ENCODE measurements at regions not wholly inside any gene's neighbourhood (a gene's known extent, or its start where the extent isn't known, plus 50 kb on each side); places are given as distances from the start of the nearest gene placed in this dataset.
A peak's percentile ranks its signal among the peaks of the same experiment; 100 is the strongest.

GRCh38 chrX:69388526-69388925 lies 115.6 kb upstream of the NALF2 start:
- RAD21 ChIA-PET (ENCODE audit: low non-redundant PET in 1 of 2, low total read pairs in 2 of 2, uncharacterized antibody in 2 of 2, unreplicated experiment in 2 of 2), result no interaction called here
- no TSS peak for BruUV-seq (replicated peaks)

GRCh38 chrX:69387567-69388487 lies 116.3 kb upstream of the NALF2 start:
- Histone ChIP-seq H3K4me3 (replicated peaks in 1 of 2; ENCODE audit: low read depth in 1 of 2, low read length in 2 of 2) (no peak overlapping the region), H3K4me2 (ENCODE audit: low read length) (no peak overlapping the region), H3K79me2 (ENCODE audit: insufficient read depth, low read length) (no peaks in the 10 kb centered on the region), H4K20me1 (ENCODE audit: insufficient read depth) (no peaks in the 10 kb centered on the region), H3K9ac (ENCODE audit: low read length) (no peak overlapping the region), H2AFZ (ENCODE audit: low read depth, low read length, poor library complexity, severe bottlenecking) (no peak overlapping the region), H3K27me3 (ENCODE audit: insufficient read depth, low read length) (0 out of 2 replicates have a peak, but pooled peaks cover 4% of the 10 kb centered on the region), H3K36me3 (ENCODE audit: control insufficient read depth in 1 of 2, insufficient read depth in 2 of 2, low read length in 2 of 2) (no peaks in the 10 kb centered on the region), H3K27ac (ENCODE audit: low read depth, low read length) (no peak overlapping the region), H3K9me3 (ENCODE audit: control insufficient read depth in 1 of 2, insufficient read depth in 1 of 2, low read depth in 1 of 2, low read length in 2 of 2) (no peaks in the 10 kb centered on the region), H3K4me1 (ENCODE audit: control insufficient read depth in 1 of 2, insufficient read depth in 2 of 2, low read length in 2 of 2) (peaks cover 0 to 3% of the 10 kb centered on the region in 2 experiments; a peak in 1 of 4 replicates), H3K9me2 (ENCODE audit: insufficient read depth) (no peaks in the 10 kb centered on the region)
- ChIA-PET POLR2A (interaction anchor here (2.5 kb wide), 1 partner anchor 560 kb away, joined by 21 read pairs; the partner anchor contains the start of gene EFNB1), CTCF (interaction anchor here (0.6 to 2.5 kb wide), 14 partner anchors 8 to 710 kb away, joined by 3 to 26 read pairs (median 4); partner anchors contain the start of gene EFNB1), RAD21 (ENCODE audit: low non-redundant PET in 1 of 2, low total read pairs in 2 of 2, uncharacterized antibody in 2 of 2, unreplicated experiment in 2 of 2) (interaction anchor here in 1 of 2 experiments (0.7 to 1.3 kb wide), 2 partner anchors 560 to 566 kb away, joined by 3 to 6 read pairs; no protein-coding TSS in a partner anchor)
- TF ChIP-seq RAD21 (IDR thresholded peaks at IDR 0.05; ENCODE audit: low read depth) (peak; percentile 85), YY1 (IDR thresholded peaks at IDR 0.05; ENCODE audit: extremely low read depth, insufficient replicate concordance, low read depth, low read length) (peak; percentile 12), CTCF (IDR thresholded peaks at IDR 0.05 in 2 of 3, conservative IDR thresholded peaks at IDR 0.05 in 1 of 3; ENCODE audit: borderline replicate concordance in 1 of 3, insufficient read depth in 1 of 3, low read depth in 2 of 3, low read length in 2 of 3) (peak; percentile 62 to 76 (median 71)), CEBPB (IDR thresholded peaks at IDR 0.05; ENCODE audit: low read depth) (no peak), CBX3 (IDR thresholded peaks at IDR 0.05; ENCODE audit: low read depth) (no peak)
- DNase-seq (ENCODE audit: low read depth, low spot score), result peak; percentile 31
- intact Hi-C loops (cut with micrococcal nuclease), result loop anchor here (1.0 to 5.0 kb wide), 4 partner anchors 166 to 655 kb away; no protein-coding TSS in a partner anchor
- ATAC-seq, result peak; percentile 98
- no TSS peak for BruUV-seq (replicated peaks)

More at GRCh38 chrX:69388526-69388925, 115.6 kb upstream of the NALF2 start:
- TF ChIP-seq SIN3A (IDR thresholded peaks at IDR 0.05; ENCODE audit: low read depth) (no peak), CBX3 (IDR thresholded peaks at IDR 0.05; ENCODE audit: low read depth) (no peak), ZFX (IDR thresholded peaks at IDR 0.05) (no peak), CEBPB (IDR thresholded peaks at IDR 0.05; ENCODE audit: low read depth) (no peak), FOSL1 (IDR thresholded peaks at IDR 0.05; ENCODE audit: low read depth) (no peak), SRF (IDR thresholded peaks at IDR 0.05; ENCODE audit: low read depth) (no peak), SP1 (IDR thresholded peaks at IDR 0.05; ENCODE audit: low read depth) (no peak), EGR1 (IDR thresholded peaks at IDR 0.05; ENCODE audit: low read depth) (no peak)
- Histone ChIP-seq H3K4me1 (ENCODE audit: control insufficient read depth in 1 of 2, insufficient read depth in 2 of 2, low read length in 2 of 2) (peaks cover 0 to 3% of the 10 kb centered on the region in 2 experiments; a peak in 1 of 4 replicates), H3K9me2 (ENCODE audit: insufficient read depth) (no peaks in the 10 kb centered on the region), H3K36me3 (ENCODE audit: control insufficient read depth in 1 of 2, insufficient read depth in 2 of 2, low read length in 2 of 2) (no peaks in the 10 kb centered on the region), H3K27me3 (ENCODE audit: insufficient read depth, low read length) (no peaks in the 10 kb centered on the region), H4K20me1 (ENCODE audit: insufficient read depth) (no peaks in the 10 kb centered on the region), H3K9ac (ENCODE audit: low read length) (no peak overlapping the region), H3K79me2 (ENCODE audit: insufficient read depth, low read length) (no peaks in the 10 kb centered on the region), H3K27ac (ENCODE audit: low read depth, low read length) (no peak overlapping the region), H3K4me3 (replicated peaks in 1 of 2; ENCODE audit: low read depth in 1 of 2, low read length in 2 of 2) (no peak overlapping the region), H2AFZ (ENCODE audit: low read depth, low read length, poor library complexity, severe bottlenecking) (no peak overlapping the region), H3K9me3 (ENCODE audit: control insufficient read depth in 1 of 2, insufficient read depth in 1 of 2, low read depth in 1 of 2, low read length in 2 of 2) (no peaks in the 10 kb centered on the region), H3K4me2 (ENCODE audit: low read length) (no peak overlapping the region)
- no peak for DNase-seq (ENCODE audit: low read depth, low spot score)
- ATAC-seq, result no peak
- POLR2A ChIA-PET, result interaction anchor here (1.5 kb wide), 1 partner anchor 560 kb away, joined by 6 read pairs; the partner anchor contains the start of gene EFNB1
- CTCF ChIA-PET, result interaction anchor here (1.5 kb wide), 1 partner anchor 9 kb away, joined by 3 read pairs; no protein-coding TSS in a partner anchor
- intact Hi-C loops (cut with micrococcal nuclease), result loop anchor here (5.0 kb wide), 1 partner anchor 166 kb away; no protein-coding TSS in a partner anchor
